HG02588 (cell line): ENCODE measurements at regions not wholly inside any gene's neighbourhood (a gene's known extent, or its start where the extent isn't known, plus 50 kb on each side); places are given as distances from the start of the nearest gene placed in this dataset.

Experiments
- ATAC-seq: cut with Tn5 transposase; IDR thresholded peaks from one replicate; pipeline ENCODE4 v1.9.1; 2021; ENCODE audit warnings: mild to moderate bottlenecking, moderate library complexity; ENCODE audit not compliant: unreplicated experiment

DNA sequence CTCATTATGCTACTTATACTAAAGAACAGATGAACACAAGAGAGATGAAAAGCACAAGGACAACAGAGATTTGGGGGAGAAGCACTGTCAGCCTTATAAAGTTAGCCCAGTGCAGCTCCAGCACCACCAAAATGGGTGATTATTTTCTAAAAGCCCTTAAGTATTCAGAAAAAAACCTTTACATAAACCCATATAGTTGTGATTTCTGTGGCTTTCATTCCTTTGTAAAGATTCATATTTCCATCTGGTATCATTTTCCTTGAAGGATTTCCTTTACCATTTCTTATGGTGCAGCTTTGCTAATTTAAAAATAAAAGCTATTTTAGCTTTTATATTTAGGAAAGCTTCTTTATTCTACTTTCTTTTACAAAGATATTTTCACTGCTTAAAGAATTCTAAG is 311.0 kb downstream of the TMEM167A start:
- no peak for ATAC-seq

DNA sequence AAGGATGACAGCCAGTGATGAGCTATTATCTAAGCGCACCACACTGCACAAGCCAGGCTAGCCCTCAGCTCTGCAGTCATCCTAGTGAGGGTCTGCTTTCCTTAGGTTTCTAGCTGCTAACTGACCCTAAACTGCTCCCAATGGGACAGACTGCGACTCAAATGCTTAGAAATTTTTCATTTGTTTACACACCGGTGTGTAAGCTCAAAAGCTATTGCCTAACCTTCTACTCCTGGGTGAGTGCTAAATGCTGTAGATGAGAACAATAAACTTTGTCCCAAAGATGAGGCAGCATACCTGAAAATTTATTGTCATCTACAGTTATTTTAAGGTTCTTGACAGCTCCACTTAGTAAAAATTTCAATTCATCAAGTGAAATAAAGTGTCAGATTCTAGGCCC is 311.4 kb downstream of the TMEM167A start:
- no peak for ATAC-seq

DNA sequence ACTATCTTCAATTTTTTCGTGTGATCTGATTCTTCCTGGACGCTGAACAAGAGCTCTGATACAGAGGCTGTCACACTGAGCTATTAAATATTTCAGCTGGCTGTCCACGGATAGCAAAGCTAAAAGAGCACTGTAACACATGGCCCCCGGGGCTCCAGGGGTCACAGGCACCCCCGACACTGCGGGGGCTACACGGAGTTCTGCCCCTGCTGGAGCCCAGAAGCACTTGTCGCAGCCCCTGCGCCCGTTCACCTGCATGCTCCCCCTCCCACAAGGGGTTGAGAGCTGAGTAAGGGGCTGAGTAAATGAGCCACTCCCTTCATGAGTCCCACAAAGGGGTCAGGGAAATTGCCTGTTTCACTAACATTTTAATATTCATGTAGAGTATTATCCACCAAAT is 316.3 kb downstream of the TMEM167A start:
- no peak for ATAC-seq

DNA sequence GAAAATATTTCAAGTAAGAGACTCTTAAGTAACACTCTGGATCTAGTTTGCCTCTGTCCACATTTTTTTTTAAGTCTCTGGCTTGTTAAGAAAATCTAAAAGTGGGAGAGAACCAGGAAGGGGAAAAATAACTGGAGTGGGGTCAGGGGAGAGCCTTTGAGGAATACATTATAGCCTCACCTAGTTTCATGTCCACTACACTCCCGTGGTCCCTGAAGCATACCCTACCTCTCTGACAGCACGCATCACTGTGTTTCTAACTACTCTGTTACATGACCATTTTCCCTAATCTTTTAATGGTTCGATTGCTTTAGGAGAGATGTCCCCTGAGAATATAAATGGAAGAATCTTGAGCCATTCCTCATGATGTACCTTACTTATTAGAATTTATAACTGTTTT is 318.3 kb downstream of the TMEM167A start:
- no peak for ATAC-seq

DNA sequence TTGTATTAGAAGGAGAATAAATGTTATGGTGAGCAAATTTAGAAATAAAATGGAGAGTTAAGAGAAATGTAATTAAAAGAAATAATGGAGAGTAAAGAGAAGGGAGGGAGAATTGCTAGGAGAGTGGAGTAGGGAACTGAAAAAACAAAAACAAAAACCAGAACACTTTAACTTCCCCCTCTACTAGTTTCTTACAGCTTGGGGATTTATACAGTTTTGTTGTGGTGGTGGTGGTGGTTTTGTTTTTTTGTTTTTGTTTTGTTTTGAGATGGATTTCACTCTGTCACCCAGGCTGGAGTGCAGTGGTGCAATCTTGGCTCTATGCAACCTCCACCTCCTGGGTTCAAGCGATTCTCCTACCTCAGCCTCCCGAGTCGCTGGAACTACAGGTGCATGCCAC is 322.4 kb downstream of the TMEM167A start:
- ATAC-seq = peak; percentile 94

DNA sequence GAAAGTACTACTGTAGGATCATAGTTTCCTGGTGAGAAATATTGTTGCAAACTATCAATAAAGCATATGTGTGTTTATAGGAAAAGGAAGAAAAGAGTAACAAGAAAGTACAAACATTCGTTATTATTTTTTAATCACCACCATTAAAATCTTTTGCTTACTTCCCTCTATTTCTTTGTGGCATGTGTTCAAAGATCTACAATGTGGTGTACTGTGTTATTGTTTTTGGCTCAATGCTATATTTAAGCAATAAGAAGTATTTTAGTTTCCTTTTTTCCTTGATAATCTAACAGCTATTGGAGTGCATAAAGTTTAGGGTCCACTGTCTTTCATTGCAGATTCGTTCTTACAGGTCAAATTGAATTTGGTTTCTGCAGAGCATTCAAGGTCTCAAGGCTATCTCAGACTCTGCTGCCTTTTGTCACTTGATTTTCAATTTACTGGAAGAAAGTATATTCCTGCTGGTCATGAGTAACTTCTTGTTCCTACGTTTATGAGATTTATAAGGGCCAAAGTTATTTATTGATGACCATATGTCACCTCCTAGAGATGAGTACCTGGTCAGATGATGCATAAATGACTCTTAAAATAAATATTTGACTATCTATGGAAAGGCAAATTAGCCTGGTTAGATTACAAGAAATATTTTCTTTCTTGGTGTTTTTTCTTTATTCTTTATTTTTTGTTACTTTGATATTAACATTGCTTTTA is 323.0 kb downstream of the TMEM167A start:
- ATAC-seq = no peak

DNA sequence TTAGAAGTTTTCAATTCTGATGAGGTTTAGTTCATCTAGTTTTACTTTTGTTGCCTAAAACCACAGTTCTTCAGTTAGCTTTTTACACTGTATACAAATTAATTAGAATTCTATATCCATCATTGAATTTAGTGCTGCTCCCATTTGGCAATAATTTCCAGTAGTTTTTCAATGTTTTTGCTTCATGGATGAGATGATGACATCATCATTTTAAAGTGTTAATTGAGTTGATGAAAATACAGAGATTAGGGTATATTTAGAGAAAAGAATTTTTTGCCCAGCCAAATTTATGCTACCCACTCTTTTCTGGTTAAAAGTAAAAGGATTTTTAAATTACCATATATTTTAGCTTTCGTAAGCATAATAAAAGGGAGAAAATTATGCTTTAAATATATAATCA is 323.8 kb downstream of the TMEM167A start:
- ATAC-seq = no peak

DNA sequence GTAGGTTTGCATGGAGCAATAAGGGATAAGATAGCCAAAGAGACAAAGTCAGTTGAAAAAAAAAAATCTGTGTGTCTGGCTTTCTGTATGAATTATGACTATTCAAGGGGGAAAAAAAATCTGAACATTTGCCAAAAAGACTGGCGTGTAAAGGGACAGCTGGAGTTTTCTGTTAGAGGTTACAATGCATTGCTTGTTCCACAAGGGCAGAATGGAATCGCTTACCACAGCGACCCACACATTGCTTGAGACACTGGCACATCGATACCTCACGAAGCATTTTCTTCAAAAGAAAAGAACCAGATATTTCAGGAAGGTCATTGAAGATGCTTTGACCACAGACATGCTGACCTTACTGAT is 327.8 kb downstream of the TMEM167A start:
- no peak for ATAC-seq

DNA sequence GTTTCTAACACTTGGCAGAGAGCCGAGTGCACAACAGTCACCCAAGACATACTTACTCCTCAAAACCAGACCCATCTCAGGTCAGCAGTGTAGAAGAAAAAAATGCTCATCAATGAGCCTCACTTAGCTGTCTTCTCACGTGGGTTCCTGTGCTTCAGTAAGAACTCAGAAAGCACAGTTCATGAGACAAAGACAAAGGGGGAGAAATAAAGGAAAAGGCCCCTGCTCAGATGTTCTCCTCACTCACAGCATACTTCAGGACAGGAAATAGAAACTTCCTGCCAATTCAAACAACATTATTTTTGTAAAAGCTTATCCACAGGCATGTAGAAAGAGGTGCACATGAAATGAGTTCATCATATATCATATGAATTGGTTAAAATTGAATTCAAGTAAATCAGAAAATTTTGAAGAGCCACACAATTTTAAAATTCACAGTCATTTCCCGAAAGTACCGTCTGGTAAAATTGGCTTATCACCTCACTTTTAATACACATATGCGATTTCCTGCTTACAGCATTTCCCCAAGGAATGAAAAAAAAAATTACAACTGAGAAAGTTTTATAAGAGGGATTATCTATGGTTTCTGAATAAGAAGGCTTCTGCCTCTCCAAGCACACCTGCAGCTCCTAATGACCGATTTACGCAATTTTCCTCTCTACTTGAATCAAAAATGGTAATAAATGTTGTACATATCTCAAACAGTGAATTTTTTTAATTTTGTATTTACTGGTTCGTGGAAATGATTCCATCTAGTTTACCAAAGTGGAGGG is 328.3 kb downstream of the TMEM167A start:
- no peak for ATAC-seq

DNA sequence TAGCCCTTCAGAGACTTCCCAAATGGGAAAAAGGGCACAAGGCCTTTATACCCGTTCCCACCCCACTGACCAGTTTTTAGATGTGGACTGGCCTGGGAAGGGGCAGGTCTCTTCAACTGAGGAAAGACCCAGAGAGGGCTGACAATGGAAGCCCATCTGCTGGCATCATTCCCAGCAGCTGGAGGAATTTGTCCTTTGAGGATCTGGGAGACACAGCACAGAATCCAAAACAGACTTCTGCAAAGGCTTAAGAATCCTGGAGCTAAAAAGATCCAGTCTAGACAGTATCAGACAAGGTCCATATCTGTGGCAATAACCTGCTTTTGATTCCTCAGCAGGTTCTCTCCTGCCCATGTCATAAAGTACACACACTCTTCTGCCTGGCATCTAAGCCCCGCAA is 329.2 kb downstream of the TMEM167A start:
- no peak for ATAC-seq

DNA sequence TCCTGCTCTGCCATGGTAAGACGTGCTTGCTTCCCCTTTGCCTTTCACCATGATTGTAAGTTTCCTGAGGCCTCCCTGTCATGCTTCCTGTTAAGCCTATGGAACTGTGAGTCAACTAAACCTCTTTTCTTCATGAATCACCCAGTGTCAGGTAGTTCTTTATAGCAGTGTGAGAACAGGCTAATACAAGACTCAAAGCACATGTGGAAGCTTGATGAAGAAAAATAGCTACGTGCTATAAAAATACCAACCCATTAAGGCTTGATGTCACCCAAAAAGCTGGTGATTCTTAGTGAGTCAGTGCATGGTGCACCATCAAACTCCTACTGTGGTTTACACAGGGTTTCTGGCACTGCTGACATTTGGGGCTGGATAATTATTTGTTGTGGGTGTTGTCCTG is 332.2 kb downstream of the TMEM167A start:
- no peak for ATAC-seq

DNA sequence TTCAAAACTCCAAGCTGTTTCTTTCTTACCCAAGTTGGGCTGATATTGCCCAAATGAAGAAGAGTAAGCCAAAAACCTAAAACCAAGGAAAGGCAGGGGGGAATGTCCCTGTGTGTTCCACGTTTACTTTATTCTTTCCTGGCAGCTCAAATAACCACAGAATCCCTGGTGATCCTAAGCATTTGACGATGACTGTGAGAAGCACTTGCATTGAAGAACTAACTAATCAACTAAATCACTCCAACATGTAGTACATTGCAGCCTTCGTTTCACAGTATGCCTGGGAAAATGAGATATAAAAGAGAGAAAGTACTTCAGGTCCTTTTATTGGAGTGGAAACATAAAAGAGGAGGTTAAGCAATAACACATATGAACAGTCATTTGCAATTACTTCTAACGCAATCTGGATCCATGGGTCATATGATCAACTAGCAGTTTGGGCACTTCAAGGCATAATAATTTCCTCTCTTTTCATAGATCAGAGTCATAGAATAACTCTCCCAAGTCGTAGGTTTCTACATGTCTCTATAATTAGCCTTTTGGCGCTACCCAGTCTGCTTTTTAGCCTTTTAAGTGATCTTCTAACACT is 338.4 kb downstream of the TMEM167A start:
- ATAC-seq = no peak

DNA sequence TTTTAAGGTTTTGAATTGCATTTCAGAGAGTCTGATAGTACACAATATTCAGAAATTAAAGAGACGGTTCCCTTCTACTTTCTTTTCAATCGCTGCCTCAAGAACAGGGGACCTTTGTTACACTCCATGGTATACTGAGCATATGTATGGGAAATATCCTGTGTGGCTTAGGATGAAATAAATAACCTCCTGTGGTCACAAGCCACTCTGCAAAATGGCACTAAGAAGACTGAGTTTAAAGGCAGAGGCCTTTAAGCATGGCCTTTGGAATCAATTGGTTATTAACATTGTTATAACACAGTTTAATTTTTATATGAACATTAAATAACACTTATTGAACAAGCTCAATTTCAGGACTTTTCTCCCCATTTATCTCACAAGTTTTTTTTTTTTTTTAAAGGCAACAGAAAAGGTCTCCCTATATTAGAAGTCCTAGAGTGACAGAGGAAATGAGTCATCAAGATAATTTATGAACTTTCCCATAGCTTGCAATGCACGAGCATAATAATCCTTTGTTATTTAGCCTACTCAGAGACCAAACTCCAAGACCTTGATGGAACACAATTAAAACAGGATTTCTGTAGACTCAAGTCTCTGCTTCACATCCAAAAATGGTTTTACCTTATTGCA is 341.9 kb downstream of the TMEM167A start:
- ATAC-seq = no peak

DNA sequence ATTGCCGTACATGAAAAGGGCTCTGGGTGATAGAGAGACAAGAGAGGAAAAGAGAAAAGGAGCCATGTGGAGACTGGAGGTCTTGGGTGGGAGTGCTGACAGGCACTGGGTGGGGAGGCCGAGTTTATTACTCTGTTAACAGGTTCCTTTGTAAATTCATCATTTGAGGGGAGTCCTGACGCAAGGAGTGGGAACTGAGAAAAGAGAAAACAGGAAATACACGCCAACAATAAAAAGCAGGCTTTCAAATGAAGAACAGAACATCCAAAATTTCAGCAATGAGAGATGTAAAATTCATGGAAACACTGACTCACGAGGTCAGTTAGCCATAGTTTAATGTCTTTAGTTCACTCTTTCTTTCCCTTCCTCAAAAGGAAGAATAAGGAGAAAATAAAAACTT is 342.8 kb downstream of the TMEM167A start:
- no peak for ATAC-seq

DNA sequence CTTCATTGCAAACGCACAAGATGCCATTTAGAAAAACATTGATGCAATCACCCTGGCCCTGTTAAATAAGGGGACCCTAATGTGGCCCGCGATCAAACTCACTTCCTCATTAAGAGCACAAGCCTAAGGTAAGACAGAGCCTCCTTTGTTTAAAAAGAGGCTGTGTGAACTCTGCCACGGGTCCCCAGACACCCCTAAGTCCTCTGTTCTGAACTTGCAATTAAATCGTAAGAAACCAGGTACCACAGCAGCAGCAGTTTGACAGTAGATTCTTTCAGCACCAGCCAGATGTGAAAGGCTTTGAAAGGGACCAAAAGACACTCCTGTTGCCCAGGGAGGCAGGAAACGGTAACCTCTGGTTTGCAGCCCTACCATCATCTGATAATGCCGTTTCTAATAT is 346.3 kb downstream of the TMEM167A start:
- no peak for ATAC-seq

DNA sequence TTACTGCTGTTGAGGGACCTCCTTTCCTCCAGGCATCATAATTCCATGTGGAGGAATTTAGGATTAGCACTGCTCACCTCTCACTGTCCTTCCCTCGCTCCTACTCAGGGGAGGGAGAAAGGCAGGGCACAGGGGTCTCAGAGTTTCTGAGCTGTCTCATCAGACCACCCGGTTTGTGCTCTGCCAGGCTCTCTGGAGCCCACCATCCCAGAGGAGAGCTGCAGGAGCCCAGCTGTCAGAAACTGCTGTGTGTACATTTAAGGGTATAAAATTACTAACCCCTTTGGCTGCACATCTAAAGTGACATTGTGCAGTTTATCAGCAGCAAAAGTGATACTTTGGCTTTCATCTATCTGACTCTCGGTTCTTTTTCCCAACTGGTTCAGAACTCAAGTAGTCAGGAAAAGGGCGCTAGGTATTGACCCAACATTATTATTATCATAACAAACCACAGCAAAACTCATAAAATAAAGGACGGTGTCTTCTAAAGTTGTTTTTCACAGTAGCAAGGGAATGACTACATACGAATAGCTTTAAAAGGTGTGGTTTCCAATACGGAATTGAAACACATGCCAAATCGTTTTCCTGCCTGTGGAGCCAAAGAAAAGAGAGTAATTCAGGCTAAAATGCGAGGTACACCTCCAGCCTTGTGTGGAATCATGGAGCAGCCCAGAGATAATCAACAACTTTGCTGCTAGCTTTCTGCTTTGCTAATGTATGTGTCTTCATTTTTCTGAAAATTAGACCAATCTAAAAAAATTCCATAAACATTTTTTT is 348.1 kb downstream of the TMEM167A start:
- ATAC-seq = no peak

DNA sequence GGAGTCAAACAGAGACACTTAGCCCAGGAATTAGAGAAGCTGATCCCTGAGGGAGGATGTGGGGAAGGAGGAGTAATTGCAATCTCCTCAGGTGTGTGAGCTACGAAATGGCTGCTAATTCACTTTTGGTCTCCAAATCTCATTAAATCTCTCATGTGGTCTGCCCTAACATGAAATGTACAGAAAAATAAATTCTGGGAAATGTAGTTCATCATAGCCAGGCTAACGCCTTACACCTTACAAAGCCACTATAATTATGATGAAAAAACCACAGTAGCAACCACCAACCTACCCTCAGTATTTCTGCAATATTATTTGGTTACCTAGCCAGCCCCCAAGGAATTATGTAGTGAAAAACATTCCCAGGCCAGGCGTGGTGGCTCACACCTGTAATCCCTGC is 354.0 kb downstream of the TMEM167A start:
- ATAC-seq = no peak

DNA sequence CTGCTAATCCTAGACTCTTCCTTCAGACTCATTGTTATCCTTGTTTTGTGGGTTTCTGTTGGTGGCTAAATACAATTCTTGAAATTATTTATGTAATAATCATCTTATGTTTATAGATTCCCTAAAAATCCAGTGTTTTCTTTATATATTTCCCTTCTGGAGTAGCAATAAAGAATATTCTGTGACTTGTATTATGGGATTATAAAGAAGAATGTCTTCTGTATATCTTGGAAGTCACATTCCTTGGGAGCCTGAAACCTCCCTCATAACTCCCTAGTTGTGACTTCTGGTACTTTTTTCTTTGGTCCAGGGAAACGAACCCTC is 356.1 kb downstream of the TMEM167A start:
- no peak for ATAC-seq

DNA sequence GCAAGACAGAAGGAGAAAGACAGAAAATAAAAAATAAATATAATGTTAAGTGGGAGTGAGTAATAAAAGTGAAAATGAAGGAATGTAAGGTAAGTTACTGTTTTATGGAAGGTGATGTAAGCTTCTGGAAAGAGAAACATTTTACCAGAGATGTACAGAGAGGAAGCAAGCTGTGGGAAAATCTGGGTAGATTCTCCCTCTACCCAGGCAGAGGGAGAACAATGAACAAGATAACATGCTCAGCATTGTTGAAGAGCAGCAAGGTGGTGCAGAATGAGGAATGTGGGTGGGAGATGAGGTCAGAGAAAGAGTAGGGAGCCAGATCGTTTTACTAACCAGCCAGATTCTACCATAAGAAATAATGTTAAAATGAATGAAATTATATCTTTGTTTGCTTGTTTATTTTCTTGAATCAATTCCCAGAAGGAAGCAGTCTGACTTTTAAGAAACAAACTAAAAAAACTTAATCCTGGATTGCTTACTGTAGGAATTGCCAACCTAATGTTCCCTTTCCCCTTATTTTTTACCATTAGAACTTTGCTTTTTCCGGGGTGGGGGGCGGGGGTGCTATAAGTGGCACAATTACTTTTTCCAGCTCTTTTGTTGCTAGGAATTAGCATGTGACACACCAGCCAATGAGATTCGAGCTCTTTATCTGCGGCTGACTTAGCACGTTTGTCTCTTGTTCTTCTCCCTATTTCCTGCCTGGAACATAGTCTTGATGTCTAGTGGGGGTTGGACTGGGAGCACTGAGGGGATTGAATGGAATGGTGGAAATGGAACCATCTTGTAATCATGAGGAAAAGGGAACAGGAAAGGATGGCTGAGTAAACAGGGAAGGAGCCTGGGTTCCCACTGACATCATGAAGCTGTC is 356.7 kb downstream of the TMEM167A start:
- ATAC-seq = no peak

DNA sequence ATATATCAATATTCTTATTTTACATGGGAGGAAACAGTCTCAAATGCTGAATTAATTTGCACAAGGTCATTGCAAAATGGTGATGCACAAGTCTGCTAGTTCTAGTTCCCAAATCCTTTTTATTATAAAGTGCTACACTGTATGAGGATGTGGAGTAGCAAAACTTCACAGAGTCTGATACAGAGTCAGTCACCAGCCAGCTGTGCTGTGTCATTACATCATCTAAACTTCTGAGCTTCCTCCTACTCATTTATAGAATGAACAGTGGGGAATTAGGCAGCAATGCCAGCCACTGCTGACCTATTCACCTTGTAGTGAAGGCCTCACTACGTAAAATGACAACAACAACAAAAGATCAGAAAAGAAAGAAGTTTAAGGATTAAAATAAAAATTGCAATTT is 357.8 kb downstream of the TMEM167A start:
- peak; percentile 77 for ATAC-seq
